Stimulated activated CD8-positive, alpha-beta memory T cell treated with anti-CD3 and anti-CD28 coated beads, Interleukin-15, amount 100 ng/mL, for 24 hours (primary cell): ENCODE measurements at regions not wholly inside any gene's neighbourhood (a gene's known extent, or its start where the extent isn't known, plus 50 kb on each side); places are given as distances from the start of the nearest gene placed in this dataset.

Experiments used
- DNase-seq: peaks from one replicate; pipeline ENCODE4 v3.0.0-alpha.2; 2020; ENCODE audit warnings: low read depth

DNA sequence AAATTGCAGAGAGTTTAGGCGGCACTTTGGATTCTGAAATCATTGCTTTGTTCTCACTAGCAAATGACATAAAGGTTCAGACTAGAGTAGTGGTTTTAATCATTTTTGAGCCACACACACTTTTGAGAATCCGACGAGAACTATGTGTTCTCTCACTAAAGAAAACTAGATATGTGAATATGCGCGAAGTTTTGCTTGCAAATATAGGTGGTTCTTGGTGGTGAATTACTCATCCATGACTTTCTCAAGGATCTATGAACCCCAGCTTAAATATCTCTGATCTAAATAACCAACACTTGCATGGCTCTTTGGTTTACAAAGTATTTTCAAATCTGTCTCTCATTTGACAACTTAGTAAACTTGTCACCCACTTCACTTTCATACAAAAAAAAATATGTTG is 54.8 kb downstream of the NOG start:
- DNase-seq: no peak

DNA sequence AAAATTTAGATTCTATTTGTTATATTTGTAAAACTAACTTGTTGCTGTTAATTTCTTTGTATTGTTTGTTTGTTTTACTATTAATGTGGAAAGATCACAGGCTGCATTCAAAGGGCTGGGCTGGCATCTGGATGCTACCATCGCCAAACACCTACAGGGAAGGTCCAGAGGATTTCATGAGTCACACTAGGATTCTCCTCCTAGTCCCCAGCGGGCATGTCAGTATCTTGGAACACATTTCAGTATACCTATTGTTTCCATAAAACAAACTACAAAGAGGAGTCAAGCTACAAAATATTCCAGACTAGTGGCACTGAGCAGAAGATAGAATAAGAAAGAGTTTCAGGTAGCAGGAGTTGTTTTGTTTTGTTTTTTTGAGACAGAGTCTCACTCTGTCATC is 55.3 kb downstream of the NOG start:
- no peak for DNase-seq

DNA sequence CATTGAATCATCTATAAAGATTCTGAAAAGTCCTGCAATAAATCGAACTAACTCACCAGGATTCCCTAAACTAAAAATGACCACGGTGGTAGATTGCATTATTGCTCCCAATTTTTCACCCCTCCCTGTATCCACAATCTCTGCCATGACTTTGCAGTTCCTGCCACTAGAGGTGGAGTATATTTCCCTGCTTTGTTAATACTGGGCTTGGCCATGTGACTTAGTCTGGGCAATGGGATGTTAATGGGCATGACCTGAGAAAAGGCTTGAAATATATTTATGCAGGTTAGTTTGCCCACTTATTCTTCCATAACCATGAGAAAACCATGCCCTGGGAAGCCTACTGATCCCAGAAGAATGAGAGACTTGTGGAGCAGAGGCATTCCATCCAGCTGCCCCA is 59.1 kb downstream of the NOG start:
- no peak for DNase-seq

DNA sequence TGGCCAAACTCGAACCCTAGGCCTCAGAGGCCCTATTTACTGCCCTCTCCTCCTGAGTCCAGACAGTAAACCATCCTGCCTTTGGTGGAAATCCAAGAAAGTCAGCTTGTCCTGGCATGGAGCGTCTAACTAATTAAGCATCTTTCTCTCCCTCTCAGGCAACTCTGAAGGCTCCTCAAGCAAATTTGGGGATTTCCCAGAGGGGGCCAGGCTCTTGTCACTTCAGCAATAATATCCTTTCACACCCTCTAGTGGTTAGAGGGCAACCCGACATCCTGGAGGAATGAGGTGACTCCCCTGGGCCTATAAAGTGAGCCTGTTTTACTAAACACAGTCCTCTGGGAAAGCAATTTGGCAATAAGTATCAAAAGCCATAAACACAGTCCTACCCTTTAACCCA is 60.4 kb downstream of the NOG start:
- no peak for DNase-seq

DNA sequence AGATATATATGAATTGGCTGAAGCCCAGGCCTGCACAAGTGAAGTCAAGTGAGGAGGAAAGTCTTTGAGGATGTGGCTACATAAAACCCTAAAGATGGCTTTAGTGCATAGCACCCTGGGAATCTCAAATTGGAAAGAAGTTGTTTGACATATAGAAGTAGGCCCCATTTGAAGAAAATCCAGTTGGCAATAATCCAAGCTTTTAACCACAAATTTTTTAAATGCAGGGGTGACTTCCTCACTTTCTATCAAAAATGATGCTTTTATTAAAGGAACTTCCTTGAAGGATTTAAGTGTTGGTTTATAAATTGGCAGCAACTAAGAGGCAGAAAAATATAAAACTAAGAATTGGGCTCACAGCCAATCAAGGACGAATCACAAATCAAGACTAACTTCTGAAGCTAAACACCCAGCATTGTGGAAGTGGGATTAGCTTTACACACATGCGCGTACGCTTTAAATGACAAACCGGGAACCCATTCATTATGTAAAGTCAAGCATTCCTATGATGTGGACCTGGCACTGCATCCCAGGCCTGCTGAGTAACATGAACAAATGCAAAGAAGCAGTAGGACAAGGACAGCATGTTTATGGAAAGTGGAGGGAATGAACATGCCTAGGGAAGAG is 63.3 kb downstream of the NOG start:
- DNase-seq: no peak

DNA sequence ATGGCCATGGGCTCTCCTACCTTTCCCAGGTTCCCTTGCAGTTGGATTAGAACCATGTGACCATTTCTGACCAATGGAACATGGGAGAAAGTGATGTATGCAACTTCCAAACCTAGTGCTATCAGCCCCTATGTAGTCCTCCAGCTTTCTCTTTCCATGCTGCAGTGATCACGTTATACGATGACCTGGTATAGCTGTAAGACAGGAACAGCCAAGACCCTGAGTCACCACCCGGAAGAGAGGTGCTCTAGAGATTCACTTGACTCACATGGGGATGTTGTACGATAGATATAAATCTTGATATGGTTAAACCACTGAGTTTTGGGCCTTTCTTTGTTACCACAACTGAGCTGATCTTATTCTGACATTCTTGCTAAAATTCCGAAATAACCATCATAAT is 65.1 kb downstream of the NOG start:
- DNase-seq: no peak

DNA sequence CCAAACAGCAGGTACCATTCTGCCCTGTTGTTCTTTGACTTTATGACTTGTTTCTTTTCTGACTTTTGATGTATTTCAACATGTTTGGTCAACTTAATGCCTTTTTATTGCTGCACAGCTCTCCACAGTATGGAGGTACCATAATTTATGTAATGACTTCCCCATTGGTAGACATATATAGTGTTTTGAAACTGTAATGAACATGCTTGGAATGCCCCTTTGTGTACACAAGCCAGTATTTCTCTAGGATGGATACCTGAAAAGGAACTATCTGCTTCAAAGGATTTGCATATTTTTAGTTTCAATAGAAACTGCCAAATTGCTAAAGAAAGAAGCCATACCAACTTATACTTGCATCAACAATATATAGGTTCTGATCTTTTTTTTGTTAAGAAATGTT is 66.1 kb downstream of the NOG start:
- no peak for DNase-seq

DNA sequence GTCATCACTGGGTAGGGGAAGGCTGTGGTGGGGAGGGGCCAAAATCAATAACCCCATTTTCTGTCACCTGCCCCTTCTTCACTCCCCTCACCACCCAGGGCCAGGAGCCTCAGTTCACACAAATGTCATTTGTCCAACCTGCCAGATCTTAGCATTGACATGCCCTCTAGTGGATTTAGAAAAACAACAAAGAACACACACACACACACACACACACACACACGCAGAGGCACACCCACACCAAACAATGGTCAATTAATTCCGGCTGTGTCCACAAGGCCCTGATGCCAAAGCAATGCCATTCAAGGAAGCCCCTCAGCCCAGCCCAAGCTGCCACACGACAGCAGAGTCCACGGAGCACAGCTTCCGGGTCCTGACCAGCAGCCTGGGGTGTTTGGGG is 68.4 kb downstream of the NOG start:
- DNase-seq: no peak

DNA sequence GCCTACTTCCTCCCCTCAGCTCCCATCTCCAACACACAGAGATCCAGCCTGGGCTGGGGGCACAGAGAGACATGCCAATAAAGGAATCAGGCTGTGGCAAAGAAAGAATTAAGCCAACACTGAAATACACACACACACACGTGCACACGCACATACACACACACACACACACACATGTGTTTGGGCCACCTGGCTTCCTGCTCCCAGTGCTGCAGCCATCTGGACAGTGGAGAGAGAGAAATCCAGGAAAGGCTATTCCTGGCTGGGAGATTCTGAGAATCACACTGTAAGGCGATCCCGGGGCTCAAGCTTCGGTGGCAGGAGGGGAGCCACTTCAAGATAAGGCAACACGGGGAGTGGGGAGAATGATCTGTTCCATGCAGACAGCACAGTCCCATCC is 72.4 kb downstream of the NOG start:
- no peak for DNase-seq

DNA sequence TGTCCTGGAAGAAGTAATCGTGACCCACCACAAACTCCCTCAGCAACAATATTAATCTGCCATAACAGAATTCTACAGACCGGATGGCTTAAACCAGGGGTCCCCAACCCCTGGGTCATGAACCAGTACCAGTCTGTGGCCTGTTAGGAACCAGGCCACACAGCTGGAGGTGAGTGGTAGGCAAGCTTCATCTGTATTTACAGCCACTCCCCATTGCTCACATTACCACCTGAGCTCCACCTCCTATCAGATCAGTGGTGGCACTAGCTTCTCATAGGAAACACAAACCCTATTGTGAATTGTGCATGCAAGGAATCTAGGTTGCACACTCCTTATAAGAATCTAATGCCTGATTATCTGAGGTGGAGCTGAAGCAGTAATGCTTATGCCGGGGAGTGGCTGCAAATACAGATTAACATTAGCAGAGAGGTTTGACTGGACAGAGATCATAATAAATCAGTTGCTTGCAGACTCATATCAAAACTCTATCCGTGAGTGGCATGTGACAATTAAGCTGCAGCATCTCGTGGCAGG is 74.5 kb downstream of the NOG start:
- no peak for DNase-seq

DNA sequence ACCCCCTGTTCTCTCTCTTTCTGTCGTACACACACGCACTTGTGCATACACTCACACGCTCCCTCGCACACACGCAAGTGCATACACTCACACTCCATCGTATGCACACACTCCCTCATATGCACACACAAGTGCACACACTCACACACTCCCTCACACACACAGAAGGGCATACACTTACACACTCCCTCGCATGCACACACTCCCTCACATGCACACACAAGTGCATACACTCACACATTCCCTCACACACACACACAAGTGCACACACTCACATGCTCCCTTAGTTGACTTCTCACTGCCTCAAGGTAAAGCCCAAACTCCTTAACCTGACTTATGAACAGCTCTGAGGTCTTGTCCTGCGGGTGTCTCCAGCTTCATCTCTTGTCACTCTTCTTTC is 78.7 kb downstream of the NOG start:
- DNase-seq: no peak

DNA sequence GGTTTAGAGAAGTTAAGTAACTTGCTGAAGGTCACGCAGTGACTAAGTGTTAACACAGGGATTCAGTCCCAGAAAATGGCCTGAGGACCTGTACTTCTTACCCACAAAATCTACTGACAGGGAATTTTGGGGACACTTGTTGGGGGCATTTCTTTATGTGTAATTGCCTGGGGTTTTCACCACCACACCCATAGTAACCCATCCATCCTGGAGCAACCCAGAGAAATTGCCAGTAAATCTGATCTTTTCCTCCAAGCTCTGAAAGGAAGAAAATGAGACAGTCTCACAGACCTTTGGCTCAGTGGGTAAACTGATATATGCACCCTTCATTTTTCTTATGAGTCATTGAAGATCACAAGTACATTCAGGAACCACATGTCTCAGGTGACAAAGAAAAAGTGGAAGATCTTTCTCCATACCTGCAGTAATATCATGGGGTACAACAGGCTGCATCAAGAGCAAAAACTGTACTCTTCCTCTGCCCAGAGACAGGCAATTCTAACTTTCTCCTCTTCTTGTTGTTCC is 81.0 kb downstream of the NOG start:
- DNase-seq: no peak

DNA sequence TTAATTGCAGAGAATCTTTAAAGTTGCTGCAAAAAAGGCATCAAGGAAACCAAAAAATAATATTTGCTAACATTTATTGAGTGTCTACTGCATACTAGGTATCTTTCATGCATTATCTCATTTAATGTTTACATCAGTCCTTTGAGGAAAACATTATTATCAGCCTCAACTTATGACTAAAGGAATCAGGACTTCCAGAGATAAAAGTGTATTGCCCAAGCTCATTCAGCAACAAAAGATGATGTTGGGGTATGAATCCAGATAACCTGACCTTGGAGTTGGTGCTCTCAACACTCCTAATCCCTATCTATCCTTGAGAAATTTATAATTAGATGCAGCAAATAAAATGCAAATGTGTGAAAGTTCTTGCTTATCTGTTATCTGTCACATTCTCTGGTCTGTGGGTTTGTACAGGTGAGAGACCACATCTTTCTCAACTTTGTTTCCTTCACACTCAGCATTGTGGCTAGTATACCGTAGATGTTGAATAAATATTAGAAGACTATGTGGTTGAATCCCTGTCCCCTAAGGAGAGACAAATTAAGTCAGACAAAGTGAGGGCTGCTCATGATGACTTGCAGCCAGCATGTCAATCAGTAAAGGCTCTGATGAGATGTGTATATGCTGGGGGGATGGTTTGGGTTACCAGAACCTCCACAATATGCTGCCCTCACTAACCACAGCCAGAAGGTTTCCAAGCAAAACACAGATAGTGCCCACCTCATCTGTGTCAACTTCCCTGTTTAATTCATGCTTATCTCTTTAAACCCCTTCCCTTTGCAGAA is 82.6 kb downstream of the NOG start:
- DNase-seq: no peak

DNA sequence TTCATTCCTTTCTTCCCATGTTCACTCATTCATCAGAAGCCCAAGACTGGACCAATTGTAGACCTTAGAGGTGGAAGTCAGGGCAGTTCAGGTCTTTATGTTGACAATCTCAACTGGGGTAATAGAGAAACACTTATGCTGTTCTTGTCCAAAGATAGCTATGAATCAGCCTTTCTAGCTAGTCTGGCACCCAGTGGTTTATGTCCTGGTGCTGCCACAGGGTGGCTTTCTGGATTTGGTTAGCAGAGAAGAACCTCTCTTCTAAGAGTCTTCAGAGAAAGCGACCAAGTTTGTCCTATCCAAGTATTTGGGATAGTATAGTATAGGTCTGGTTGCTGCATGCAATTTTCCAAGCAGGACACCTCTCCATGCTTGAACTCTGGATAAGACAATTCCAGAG is 83.3 kb downstream of the NOG start:
- DNase-seq: no peak

DNA sequence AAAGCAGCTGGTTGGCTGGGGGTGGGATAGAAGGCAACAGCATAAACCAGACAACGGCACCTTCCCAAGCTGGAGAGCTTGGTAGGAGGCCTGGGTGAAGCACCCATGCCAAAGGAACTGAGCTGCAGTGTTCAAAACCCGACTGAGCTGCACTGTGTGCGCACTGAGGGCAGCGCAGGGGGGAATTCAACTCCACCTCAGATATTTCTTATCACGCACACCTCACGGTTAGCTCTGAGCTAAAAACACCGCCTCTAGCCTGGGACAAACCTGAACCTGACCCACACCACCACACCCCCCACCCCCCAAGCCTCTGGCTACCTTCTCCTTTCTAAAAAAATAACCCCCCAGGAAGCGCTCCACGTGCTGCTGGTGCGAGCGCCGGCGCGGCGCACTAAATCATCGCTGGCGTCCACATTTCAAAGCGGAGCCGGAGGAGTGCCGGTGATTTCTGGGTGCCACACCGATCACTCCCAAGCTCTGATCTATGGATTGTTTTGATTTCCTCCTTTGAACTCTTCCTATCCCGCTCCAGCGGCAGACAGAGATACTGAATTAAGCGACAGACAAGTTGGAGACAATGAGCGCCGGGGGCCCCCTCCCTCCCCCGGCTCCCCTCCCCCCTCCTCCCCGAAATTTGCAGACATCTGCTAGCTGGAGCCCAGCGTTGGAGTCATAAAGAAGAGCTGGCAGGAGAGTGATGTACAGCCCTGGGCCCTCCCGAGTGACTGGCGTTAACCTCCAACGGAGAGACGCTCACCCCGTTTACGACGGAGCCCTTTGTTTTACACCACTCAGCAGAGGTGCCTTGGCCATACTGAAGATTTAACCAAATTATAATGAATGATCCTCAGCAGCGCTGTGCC is 85.0 kb downstream of the NOG start:
- DNase-seq: no peak

DNA sequence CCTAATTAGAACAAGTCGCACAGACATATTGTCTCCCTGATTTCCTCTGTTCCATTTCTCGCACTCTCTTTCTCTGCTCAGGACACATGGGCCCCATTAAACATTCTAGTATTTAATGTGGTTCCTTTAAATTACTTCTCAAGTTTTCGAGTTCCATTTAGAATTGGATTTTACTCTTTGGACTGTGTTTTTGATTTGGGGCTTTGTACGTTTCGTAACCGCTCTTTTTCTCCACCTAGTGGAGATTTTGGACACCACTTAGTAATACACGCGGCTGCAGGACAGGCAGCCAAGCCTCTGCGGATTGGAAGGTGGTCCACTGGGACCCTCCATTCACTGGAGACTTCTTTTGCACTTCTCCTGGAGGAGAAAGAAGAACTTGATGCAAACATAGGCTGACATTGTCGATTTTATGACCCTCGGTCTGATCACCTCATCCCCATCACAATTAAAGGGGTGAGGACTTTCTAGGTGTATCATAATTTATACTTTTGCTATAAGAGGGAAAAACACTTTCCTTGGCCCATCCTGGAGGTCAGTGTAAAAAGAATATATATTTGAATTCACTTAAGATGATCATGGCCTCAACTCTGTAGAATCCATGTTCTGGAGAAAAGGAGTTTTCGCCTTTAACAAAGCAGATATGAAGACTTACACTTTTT is 85.7 kb downstream of the NOG start:
- no peak for DNase-seq

DNA sequence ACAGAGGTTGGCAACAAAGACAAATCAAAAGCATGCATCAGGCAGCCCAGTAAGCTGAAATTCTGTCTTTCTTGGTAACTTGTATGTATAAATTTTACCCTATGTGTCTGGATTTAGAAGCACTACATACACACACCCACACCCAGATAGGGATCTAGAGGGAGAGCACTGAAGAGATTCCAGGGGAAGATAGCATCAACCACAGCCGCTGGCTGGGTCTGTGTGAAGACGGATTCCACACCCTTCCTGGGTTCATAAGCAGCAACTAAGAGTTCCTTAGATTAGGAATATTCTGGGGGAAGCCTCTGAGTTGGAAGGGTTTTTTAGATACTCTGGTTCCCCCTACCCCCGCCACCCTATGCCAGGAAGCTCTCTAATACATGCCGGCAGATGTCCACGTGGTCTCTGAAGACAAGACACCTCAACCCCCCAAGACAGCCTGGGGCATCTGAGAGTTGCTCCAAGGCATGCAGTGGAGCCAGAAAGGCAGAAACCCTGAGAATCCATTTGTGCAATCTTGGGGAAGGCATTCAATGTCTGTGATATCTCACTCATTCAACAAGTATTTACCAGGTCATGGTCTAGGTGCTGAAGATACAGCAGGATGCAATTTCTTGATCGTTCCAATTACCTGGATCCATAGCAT is 86.4 kb downstream of the NOG start:
- DNase-seq: no peak

DNA sequence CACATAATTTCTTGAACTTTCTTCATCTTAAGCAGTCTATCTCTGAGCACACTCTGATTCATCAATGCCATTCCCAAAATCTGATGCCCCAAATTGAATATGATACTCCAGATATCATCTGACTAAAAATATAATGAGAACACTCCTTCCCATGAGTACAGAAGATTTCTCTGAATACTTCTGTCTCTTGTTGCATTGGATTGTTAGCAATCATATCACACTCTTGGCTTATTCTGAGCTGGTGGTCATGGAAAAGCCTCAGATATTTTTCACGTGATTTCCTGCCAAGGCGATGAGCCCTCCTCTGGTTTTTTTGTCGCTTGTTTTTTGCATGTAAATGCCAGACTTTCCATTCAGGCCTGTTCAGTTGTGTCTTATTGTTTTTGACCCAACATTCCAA is 87.2 kb downstream of the NOG start:
- no peak for DNase-seq

DNA sequence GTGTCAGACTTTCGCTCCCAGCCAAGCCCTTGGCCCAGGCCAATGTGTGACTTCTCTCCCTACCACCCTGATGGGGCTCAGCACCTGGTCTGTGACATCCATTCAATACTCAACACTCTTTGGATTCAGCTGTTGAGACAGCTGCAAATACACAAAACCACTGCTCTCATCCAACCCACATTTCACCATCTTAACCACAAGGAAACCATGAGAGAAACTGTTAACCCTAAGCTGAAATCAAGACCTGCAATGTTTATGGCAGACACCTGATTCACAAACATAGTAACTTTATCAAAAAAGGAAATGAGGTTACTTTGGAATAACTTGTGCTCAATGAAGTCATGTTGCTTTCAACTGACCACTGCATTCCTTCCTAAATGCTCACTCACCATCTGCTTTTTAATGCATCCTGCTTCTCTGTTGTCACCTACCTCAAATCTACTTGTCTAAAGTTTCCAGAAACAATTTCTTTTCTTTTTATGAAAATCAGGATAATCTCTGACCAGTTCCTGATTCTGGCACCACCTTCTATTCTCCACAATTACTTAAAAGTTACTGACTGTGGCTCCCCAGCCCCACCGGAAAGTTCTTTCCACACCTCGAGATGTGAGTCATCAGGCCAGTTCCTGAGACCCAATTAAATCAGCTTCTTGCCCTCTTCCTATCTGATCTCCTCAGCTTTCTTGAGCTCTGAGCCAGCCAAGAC is 88.2 kb downstream of the NOG start:
- DNase-seq: no peak

DNA sequence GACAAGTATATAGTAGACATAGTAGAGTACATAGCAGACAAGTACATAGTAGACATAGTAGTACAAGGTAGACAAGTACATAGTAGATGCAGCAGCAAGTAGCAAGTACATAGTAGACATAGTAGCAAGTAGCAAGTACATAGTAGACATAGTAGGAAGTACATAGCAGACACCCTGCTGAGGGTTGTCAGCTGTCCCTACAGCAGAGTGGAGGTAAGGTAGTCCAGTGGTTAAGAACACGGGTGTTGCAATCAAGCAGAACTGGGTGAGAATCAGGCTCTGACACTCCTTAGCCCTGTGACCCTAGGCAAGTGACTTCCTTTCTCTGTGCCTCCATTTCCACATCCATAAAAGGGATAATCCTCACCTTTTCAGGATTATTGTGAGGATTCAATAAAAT is 94.7 kb downstream of the NOG start:
- DNase-seq: no peak
